Right atrium auricular region (tissue), 2 donors: ENCODE measurements at regions not wholly inside any gene's neighbourhood (a gene's known extent, or its start where the extent isn't known, plus 50 kb on each side); places are given as distances from the start of the nearest gene placed in this dataset.

Experiments
- DNase-seq: peaks from one replicate; pipeline ENCODE4 v3.0.0-alpha.2; 2019; ENCODE audit warnings: low spot score
- H3K27ac ChIP-seq, 2 donors: fragments of 200-600 bp; sonication (generic); 1 replicate in 1 of 2; 2 replicates in 1 of 2; pipeline ENCODE4 v1.5.1; 2016 to 2019
- H3K27me3 ChIP-seq, 2 donors: fragments of 200-600 bp; sonication (generic); one replicate each; pipeline versions ENCODE4 v1.5.1 to v1.6.0; 2017 to 2019
- H3K36me3 ChIP-seq: fragments of 200-600 bp; sonication (generic); one replicate; pipeline ENCODE4 v1.5.1; 2016
- H3K4me1 ChIP-seq, 2 donors: fragments of 200-600 bp; sonication (generic); one replicate each; pipeline versions ENCODE4 v1.5.1 to v1.6.0; 2017 to 2019
- H3K4me3 ChIP-seq, 2 donors: fragments of 200-600 bp; sonication (generic); 1 replicate in 1 of 2; 2 replicates in 1 of 2; pipeline ENCODE4 v1.5.1; 2017 to 2019; ENCODE audit warnings: mild to moderate bottlenecking in 1 of 2, moderate library complexity in 1 of 2
- H3K9me3 ChIP-seq, 2 donors: fragments of 200-600 bp; sonication (generic); one replicate each; pipeline ENCODE4 v1.5.1; 2019
- CTCF ChIP-seq, 2 donors: fragments of 200-600 bp; sonication (generic); IDR thresholded peaks; one replicate each; pipeline ENCODE4 v1.5.1; 2019; ENCODE audit warnings: antibody characterized with exemption in 2 of 2

- no peak for DNase-seq
- no peaks in the 10 kb centered on the region for H3K27me3 ChIP-seq
- no peaks in the 10 kb centered on the region for H3K4me1 ChIP-seq
- H3K4me3 ChIP-seq, result no peak overlapping the region
- H3K36me3 ChIP-seq, result no peaks in the 10 kb centered on the region
- no peak overlapping the region for H3K27ac ChIP-seq
- H3K9me3 ChIP-seq, result no peaks in the 10 kb centered on the region
- TF ChIP-seq CTCF (IDR thresholded peaks at IDR 0.05), result no peak
Measured at GRCh38 chr9:107431461-107431860, 58.1 kb downstream of the KLF4 start.

GRCh38 chr9:107430071-107430470 is 59.5 kb downstream of the KLF4 start:
- H3K36me3 ChIP-seq, result no peaks in the 10 kb centered on the region

GRCh38 chr9:107426126-107426525 is 63.4 kb downstream of the KLF4 start:
- Histone ChIP-seq H3K27me3 (no peaks in the 10 kb centered on the region), H3K36me3 (no peaks in the 10 kb centered on the region), H3K9me3 (no peaks in the 10 kb centered on the region), H3K4me3 (no peak overlapping the region), H3K27ac (no peak overlapping the region), H3K4me1 (peaks cover 0 to 29% of the 10 kb centered on the region in 2 donors)
- TF ChIP-seq CTCF (IDR thresholded peaks at IDR 0.05), result no peak
- DNase-seq, result no peak

More at GRCh38 chr9:107430071-107430470, 59.5 kb downstream of the KLF4 start:
- H3K4me3 ChIP-seq, result no peak overlapping the region
- H3K4me1 ChIP-seq, result peaks cover 0 to 9% of the 10 kb centered on the region in 2 donors
- no peaks in the 10 kb centered on the region for H3K27me3 ChIP-seq
- no peak overlapping the region for H3K27ac ChIP-seq
- TF ChIP-seq CTCF (IDR thresholded peaks at IDR 0.05), result no peak
- no peaks in the 10 kb centered on the region for H3K9me3 ChIP-seq
- no peak for DNase-seq

DNA sequence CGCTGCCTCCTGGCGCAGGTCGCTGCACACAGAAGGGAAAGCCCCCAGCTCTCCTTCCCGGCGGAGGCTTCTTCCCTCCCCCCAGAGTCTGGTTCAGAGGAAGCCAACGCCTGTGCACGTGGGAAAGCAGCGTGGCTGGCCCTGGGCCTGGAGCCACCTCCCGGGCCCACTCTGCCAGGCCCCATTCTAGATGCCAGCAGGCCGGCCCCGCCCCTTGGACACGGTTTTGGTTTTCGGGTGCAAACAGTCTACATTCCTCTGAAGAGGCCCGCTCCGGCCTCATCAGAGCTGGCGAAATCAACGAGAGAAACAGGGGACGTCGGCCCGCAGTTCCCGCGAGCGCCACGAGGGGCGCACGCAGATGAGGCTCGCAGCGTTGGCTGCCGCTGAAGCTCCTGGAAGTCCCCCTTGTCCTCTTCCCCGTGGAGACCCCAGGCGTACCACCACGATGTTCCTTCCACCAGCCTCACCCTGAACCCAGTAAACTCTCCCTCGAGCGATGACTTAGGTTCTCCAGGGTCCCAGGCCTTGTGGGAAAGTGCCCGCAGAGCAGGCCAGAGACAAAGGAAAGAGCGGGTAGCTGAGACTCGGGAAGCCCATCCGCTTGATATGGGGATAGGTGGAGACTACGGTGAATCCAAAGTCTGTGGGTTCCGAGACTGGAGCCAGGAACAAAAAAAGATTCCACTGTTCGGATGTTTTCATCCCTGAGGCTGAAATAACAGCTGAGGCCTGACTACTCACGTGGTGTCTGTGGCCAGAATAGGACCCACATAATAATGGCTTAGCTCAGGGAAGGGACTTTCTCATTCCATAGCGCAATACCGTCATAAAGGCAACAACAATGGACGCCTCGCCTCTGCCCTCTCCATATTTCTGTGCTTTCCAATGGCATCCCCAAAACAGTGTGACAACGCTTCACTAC is 64.2 kb downstream of the KLF4 start:
- Histone ChIP-seq H3K27me3 (no peaks in the 10 kb centered on the region), H3K9me3 (no peaks in the 10 kb centered on the region), H3K27ac (peak overlapping the region; percentile 15 to 51), H3K4me1 (peaks cover 0 to 29% of the 10 kb centered on the region in 2 donors), H3K36me3 (no peaks in the 10 kb centered on the region), H3K4me3 (peak overlapping the region in 1 of 2 donors; percentile 35)
- peak; percentile 96 to 97 for TF ChIP-seq CTCF (IDR thresholded peaks at IDR 0.05)
- DNase-seq, result peak; percentile 92

- Histone ChIP-seq H3K27ac (no peak overlapping the region), H3K36me3 (no peaks in the 10 kb centered on the region), H3K4me3 (no peak overlapping the region), H3K27me3 (no peaks in the 10 kb centered on the region), H3K4me1 (peaks cover 0 to 29% of the 10 kb centered on the region in 2 donors), H3K9me3 (no peaks in the 10 kb centered on the region)
- no peak for DNase-seq
- no peak for TF ChIP-seq CTCF (IDR thresholded peaks at IDR 0.05)
Measured at GRCh38 chr9:107423540-107423939, 66.0 kb downstream of the KLF4 start.
